GOT3 (cell line): ENCODE measurements at regions not wholly inside any gene's neighbourhood (a gene's known extent, or its start where the extent isn't known, plus 50 kb on each side); places are given as distances from the start of the nearest gene placed in this dataset.
"Not testable (repeated sequence)": the region's sequence is repeated elsewhere in the genome, so short reads cannot be mapped to it uniquely, and the experiment has no call there.

Experiments used
- DNase-seq: peaks from one replicate; lab custom pipeline; 2025; ENCODE audit warnings: mixed read lengths; lab: John Stamatoyannopoulos, UW

GRCh38 chr13:33340631-33341030 is 55.1 kb upstream of the STARD13 start:
- DNase-seq = no peak

GRCh38 chr13:33341861-33342452 is 56.4 kb upstream of the STARD13 start:
- DNase-seq = no peak

- no peak for DNase-seq
These were observed 60.3 kb upstream of the STARD13 start for GRCh38 chr13:33345842-33346241.

- DNase-seq = no peak
These were observed 62.3 kb upstream of the STARD13 start for GRCh38 chr13:33347861-33348260.

- no peak for DNase-seq
These were observed 62.8 kb upstream of the STARD13 start for GRCh38 chr13:33348366-33348765.

GRCh38 chr13:33349288-33349985 is 63.9 kb upstream of the STARD13 start:
- DNase-seq = no peak

GRCh38 chr13:33349986-33350826 is 64.7 kb upstream of the STARD13 start:
- no peak for DNase-seq

- no peak for DNase-seq
These were observed 65.8 kb upstream of the STARD13 start for GRCh38 chr13:33351319-33351718.

GRCh38 chr13:33352041-33352440 is 66.5 kb upstream of the STARD13 start:
- no peak for DNase-seq

GRCh38 chr13:33352526-33352925 is 67.0 kb upstream of the STARD13 start:
- no peak for DNase-seq

- DNase-seq = no peak
These were observed 67.7 kb upstream of the STARD13 start for GRCh38 chr13:33353210-33353609.

GRCh38 chr13:33353646-33354045 is 68.1 kb upstream of the STARD13 start:
- no peak for DNase-seq

GRCh38 chr13:33355201-33355895 is 69.8 kb upstream of the STARD13 start:
- DNase-seq = no peak

- not testable (repeated sequence) for DNase-seq
These were observed 72.5 kb upstream of the STARD13 start for GRCh38 chr13:33358076-33358475.

GRCh38 chr13:33362986-33363727 is 77.6 kb upstream of the STARD13 start:
- no peak for DNase-seq

- DNase-seq = no peak
These were observed 78.6 kb upstream of the STARD13 start for GRCh38 chr13:33364192-33364591.

- no peak for DNase-seq
These were observed 81.0 kb upstream of the STARD13 start for GRCh38 chr13:33366469-33367062.

- no peak for DNase-seq
These were observed 81.8 kb upstream of the STARD13 start for GRCh38 chr13:33367171-33367895.

GRCh38 chr13:33367926-33368325 is 82.4 kb upstream of the STARD13 start:
- no peak for DNase-seq

GRCh38 chr13:33369073-33369472 is 83.5 kb upstream of the STARD13 start:
- no peak for DNase-seq
